HG02970 (cell line): ENCODE measurements at regions not wholly inside any gene's neighbourhood (a gene's known extent, or its start where the extent isn't known, plus 50 kb on each side); places are given as distances from the start of the nearest gene placed in this dataset.

Experiments used
- ATAC-seq: cut with Tn5 transposase; IDR thresholded peaks from one replicate; pipeline ENCODE4 v1.9.1; 2021; ENCODE audit warnings: mild to moderate bottlenecking, moderate library complexity, moderate number of reproducible peaks; ENCODE audit not compliant: unreplicated experiment, low FRiP score

DNA sequence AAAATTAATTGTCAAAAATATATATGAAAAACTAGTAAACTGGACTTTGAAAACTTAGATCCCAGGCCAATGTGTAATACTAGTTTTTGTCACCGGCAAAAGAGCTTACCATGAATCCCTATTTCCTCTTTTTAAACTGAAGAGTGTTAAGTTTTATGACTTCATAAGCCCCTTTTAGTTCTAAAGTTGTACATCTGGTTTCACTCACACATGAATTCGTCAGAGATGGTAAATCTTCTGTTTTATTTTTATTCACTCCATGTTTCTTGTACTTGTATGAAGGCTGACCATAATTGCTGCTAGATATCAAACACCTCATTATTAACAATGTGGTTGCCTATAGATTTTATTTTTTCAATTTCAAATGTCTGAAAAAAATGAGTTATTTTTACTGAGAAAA, 827.9 kb downstream of the PCDH7 start:
- ATAC-seq, result no peak

DNA sequence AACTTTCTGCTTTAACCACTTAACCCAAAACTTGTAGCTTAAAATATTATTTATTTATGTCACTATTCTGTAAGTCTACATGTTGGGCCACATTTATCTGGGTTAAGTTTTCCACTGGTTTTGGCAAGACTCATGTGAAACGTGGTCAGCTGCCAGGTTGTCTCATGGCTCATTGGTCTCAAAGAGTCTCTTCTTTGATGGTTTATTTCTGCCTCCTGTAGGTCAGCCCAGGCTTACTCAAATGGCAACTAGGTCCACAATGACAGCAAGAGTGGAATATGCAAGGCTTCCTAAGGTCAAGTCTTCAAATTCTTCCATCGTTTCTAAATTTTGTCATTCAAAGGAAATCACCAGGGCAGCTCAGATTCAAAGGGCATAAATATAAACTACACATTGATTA, 828.7 kb downstream of the PCDH7 start:
- ATAC-seq, result no peak

DNA sequence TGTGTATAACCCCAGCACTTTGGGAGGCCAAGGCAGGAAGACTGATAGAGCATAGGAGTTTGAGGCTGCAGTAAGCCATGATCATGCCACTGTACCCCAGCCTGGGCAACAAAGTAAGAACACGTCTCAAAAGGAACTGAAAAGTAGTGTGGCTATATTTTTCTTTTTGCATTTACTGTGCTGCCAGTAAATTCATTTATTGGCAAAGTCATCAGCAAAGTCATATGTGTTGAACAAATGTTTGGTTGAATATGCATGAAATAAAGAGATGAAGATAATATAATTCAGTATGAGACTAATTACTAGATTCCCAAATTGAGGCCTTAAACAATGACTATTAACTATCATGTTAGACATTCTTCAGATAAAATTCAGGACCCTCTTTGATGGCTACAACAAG, 829.1 kb downstream of the PCDH7 start:
- no peak for ATAC-seq

DNA sequence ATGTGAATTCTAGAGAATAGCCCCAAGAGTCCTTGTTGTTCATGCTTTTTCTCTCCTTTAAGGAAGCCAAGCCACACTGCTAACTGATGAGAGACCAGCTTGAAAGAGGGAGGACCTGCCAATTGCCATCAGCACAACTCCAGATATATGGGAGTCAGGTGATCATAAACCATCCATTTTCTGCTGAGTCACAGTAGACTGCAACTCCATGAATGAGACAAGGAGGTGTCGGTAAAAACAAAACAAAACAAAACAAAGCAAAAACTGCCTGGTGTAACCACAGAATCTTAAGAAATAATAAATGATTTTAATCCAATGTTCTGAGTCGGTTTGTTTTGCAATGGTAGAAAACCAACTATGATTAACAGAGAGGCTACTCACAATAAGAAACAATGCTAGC, 837.3 kb downstream of the PCDH7 start:
- no peak for ATAC-seq

DNA sequence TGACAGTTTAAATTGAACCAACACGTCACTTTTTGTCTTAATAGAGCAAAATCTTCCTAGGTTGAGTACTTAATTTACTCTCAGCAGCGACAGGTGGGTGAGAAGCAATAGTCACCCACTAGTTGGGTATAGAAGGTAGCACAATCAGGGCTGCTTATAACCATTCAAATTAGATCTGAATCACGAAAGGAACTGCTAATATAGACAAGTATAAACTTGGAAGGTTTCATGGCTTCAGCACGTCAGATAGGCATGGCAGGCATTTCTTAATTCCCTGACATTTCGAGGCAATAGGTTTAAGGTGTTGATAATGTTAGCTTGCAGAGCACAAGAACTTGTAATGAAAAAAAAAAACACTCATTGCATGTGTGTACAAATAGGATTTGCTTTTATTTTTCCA, 853.4 kb downstream of the PCDH7 start:
- no peak for ATAC-seq

DNA sequence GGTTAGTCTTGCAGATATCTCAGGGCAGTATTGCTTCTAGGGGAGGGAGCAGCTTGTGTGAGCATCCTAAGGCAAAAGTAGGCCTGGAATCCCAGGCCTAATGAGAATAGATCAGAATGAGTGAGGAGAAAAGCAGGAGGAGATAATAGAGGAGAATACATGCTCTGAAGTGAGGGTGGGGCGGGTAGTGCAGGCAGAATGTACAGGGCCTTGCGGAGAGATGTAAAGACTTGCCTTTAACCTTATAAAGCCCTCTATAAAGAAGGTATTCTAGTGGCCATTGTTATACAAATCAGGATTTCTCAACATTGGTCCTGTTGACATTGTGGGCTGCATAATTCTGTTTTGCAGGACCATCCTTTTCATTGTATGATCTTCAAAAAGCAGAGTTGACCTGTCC, 855.3 kb downstream of the PCDH7 start:
- no peak for ATAC-seq

DNA sequence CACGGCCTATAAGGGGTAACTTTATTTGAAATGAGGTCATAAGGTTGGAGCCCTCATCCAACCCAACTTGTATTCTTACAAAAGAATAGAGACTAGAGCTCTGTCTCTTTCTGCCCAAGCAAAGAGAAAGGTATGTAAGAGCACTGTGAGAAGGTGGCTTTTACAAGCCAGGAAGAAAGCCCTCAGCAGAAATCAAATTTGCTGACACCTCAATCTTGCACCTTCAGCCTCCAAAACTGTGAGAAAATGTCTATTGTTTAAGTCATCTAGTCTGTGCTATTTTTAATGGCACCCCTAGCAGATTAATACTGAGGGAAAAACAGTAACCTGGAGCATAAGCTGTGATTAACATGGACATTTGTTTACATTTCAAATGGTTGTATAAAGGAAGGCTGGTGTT, 860.7 kb downstream of the PCDH7 start:
- ATAC-seq, result no peak

DNA sequence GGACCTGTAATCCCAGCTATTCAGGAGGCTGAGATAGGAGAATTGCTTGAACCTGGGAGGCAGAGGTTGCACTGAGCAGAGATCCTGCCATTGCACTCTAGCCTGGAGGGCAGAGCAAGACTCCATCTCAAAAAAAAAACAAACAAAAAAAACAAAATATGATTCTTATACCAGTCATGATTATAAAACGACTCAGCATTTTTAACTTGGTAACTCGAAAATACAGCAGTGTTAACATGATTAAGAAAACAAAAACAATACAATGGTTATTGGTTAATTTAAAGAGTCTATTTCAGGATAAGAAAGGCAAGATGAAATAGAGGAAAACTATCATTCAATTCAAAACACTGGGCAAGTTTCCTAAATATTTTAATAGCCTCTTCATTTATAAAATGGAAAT, 865.3 kb downstream of the PCDH7 start:
- no peak for ATAC-seq

DNA sequence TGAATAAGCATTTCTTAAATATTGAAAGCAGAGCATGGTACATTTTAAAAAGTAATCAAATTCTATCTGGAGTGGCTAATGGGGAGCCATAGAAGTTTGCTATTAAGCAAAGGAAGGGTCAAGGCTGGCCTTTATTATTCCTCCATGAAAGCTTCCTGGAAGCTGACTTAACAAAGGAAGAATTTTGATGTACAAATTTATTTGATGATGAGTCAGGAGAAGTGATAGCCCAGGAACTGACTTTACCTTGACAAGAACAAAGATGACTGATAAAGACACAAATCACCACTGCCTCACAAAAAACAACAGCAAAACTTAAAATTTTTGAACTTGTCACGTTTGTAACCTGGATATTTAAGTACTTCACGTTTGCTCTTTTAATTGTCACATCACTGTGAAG, 872.1 kb downstream of the PCDH7 start:
- no peak for ATAC-seq

DNA sequence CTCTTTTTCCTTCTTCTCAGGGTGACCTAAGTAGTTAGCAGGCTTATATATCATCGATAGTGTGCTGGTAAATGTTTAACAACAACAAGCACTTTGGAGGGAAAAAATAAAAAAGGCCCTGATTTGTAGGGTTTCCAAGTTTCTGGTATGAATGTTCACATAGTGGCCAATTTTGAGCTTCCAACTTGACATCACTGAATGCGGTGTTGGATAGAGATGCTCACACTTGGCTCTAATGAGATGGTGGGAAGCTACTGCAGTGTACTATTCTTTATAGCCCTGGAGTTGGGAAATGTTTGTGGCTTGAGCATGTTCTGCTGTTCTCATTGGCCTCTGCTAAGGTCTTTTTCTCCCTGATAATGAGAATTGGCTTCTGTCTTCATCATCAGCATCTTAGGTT, 875.3 kb downstream of the PCDH7 start:
- no peak for ATAC-seq

DNA sequence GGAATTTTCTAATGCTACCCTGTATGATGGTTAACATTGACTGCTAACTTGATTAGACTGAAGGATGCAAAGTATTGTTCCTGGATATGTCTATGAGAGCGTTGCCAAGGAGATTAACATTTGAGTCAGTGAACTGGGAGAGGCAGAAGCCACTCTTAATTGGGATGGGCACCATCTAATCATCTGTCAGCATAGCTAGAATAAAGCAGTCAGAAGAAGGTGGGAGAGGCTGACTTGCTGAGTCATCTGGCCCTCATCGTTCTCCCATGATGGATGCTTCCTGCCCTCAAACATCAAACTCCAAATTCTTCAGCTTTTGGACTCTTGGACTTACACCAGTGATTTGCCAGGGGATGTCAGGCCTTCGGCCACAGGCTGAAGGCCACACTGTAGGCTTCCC, 878.5 kb downstream of the PCDH7 start:
- no peak for ATAC-seq

DNA sequence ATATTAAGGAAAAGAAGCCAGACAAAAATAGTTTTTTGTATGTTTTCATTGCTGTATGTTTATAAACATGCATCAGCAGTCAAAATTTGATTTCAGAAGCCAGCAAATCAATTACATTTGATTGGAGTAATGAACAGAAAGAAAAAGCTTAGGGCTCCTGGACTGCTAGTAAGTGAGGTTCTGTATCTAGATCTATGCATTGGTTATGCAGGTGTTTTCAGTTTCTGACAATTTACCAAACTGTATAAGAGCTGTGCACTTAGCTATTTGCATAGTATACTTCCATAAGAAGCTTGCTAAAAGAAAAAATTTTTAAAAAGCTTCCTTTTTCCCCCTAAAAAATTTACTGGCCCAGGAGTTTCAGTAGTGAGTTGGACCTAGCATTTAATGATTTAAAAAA, 881.6 kb downstream of the PCDH7 start:
- no peak for ATAC-seq

DNA sequence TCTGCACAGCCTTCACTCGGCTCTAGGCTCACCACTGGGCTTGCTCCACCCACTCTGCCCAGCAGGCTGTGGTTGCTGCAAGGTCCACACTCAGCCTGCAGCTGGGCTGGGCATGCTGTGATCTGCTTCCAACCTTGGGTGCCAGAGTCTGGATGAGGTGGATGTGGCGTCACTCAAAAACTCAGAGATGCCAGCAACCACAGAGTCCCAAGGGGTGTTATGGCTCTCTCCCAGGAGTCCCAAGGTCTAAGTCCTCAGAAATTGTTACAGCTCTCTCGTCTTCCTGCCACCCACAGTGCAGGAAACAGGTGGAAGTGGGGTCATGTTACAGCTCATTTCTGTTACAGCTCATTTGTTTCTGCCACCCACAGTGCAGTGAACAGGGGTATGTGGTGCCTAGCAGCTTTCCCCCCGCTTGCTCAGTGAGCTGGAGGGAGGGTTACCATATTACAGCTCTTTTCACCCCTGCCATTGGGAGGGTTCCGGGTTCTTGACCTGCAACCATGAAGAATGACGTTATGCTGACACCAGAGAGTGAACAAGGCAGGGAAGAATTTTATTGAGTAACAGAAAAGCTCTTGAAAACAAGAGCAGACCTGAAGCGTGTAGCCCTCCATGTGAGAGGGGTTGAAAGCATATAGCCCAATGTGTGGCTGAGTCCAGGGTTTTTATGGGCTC, 893.9 kb downstream of the PCDH7 start:
- no peak for ATAC-seq

DNA sequence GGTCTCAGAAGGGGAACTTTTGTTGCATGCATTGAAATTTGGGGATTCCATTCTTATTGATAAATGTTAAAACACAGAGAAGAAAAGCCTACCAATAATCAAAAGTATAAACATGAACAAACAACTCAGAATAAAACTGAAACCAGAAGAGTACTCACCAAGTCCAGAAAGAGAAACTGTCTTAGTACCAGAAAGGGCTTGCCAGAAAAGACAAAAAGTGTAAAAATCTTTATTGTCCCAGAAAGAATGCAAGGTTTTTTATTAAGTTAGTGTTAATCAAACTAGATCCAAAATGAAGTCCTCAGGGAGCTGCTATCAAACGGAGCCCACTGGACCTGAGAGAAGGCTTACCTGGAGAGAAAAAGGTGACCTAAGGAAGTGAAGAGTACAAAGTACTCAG, 897.5 kb downstream of the PCDH7 start:
- ATAC-seq, result no peak

DNA sequence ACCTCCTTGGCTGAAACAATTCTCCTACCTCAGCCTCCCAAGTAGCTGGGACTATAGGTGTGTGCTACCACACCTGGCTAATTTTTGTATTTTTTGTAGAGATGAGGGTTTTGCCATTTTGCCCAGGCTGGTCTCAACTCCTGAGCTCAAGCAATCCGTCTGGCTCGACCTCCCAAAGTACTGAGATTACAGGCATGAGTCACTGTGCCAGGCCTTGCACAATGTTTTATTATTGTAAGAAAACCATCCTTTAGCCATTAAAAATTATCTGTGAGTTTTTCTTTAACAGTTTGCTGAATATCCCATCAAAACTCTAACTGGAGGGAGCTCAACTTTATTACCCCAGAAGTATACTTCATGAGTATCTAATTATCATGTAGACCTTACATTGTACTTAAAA, 900.3 kb downstream of the PCDH7 start:
- no peak for ATAC-seq

DNA sequence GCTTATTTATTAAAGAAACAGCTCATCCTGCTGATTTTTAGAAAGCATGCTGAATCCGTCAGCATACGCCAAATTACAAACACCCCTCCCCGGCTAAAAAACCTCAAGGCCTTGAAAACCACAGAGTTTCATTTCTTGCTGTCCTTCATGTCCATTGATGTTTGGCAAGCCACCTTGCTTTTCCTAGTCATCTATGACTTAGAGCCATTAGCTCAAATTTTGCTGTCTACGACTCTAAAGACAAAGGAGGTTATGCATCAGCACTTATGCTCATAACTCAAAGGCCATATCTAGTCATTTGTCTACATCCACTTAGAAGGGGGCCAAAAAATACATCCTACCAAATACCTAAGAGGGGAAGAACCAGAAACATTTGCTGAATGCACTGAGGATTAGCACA, 925.1 kb downstream of the PCDH7 start:
- ATAC-seq, result no peak

DNA sequence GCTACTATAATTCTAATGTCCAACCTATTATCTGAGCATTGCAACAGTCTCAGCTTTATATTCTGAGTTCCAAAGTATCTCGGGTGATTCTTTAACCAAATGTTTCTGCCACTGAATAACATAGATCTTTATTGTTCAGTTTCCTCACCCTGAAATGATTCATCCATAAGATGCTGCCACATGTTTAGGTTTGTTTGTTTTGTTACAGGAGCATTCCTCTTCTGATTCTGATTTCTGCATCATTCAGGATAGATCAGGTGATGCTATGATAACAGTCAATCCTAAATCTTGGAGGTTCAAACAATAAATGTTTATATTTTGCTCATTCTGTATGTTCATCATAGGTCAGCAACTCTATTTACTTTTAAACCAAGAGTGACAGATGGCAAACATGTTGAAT, 927.6 kb downstream of the PCDH7 start:
- no peak for ATAC-seq

DNA sequence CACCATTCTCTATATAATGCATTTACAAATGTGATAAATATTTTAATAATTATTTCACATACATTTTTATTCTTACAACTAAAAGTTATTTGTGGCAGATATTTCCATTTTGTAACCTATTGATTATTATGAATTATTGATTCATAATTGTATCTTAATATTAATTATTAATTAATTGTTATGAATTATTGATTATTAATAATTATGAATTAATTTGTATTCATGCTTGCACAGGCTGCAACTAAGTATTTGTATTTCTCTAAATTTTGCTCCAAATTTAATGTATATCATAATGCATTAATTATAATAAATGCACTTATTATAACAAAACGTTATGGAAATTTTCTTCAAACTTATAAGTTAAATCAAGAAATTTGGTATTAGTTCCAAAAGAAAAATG, 929.7 kb downstream of the PCDH7 start:
- ATAC-seq, result no peak

DNA sequence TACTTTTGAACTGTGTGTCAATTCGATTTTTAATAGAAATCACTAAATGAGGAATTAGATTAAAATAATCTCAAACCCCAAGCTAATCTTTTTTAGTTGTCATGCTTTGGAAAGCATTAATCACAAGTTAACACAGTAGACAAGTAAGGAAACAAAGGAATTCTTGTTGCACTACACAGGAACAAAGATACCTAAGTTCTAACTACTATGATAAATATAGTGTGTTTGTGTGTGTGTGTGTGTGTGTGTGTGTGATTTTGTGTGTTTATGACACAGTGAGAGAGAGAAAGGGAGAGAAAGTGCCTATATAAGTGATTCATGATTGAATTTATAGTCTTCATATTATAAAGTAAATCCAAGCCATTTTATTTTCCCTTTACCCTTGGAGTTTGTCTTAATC, 931.4 kb downstream of the PCDH7 start:
- no peak for ATAC-seq

DNA sequence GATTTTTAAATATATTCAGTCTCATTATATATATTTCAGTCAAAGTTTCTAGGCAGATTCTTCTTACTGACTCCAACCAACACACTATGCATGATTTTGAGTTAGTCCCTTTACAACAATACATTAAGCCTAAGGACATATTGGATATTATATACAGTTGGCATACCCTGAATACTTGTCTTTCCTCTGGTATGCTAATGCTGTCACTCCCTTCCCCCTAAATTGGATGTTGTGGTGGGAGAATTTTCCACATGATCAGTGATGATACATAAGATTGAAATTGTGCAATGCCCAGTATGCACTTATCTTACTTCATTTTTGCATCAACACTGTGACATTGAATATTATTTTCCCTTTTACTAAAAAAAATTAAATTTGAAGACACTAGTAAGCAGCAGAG, 935.2 kb downstream of the PCDH7 start:
- ATAC-seq, result no peak

DNA sequence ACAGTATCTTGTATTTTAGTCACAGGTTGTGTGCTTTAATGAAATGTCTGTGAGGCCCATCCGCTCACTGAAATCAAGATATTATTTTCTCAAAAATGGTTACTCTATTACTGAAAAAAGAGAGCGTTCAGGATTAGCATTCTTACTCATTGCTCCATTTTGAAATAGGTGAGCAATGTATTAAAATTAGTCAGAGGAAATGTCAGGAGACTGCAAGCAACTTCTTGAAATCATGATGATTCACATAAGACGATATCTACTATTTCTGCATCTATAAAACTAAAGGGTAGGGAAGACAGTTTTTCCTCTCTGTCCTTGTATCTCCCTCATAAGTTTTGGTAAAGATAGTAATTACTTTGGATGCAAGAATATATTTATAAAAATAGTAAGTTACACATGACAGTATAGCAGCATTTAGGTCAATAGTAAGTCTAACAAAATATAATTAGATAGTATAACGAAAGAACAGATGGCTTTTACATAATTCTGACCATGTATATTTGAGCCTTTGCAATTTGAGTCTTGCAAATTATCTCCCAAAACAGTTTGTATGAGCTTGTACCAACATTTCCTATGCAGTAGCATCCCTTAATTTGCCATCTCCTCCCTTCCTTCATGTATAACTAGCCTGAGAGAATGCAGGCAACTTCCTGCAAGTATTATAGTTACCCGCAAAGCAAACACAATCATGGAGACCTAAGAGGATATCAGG, 937.8 kb downstream of the PCDH7 start:
- ATAC-seq, result no peak

DNA sequence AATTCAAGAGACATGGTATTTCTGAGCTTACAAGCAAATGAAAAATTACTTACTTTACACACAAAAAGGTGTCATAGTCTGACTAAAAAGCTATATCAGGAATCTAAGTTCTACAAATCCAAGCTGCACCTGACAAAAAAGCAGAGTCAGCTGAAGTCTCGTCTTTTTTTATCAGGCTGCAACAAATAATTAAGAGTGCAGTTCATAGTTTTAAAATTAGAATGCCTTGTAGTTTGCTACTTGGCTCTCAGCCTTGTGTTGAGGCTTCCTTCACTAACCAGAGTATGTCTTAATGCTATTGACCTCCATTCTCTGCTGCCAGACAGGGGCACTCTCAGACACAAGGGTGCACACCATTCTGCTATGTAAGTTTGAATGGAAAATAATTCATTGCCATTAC, 940.7 kb downstream of the PCDH7 start:
- no peak for ATAC-seq

DNA sequence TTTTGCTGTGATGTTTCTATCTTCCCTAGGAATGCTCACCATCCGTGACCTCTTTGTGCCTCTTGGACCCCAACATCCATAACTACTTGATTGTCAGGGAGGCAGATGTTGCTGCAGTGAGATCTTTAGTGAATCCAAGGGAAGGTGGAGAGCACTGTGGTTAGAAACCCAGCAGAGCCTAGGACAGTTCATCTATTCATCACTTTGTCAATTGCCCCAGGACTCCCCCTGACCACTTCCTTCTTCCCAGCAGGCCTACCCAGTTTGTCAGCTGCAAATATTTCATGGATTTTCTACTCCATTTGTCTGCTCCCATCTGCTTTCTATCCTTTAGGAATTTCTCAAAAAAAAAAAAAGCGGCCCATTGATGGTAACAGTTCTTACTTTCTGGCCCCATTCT, 942.8 kb downstream of the PCDH7 start:
- ATAC-seq, result no peak
